Stomach (tissue), 4 donors: ENCODE measurements at regions not wholly inside any gene's neighbourhood (a gene's known extent, or its start where the extent isn't known, plus 50 kb on each side); places are given as distances from the start of the nearest gene placed in this dataset.

Experiments
- POLR2A ChIP-seq, 4 donors: fragments of 450-650 bp; IDR thresholded peaks; one replicate each; pipeline ENCODE4 v1.6.1; 2016; ENCODE audit warnings: antibody characterized with exemption in 4 of 4, control low read depth in 2 of 4, mild to moderate bottlenecking in 1 of 4, moderate library complexity in 1 of 4
- TF ChIP-seq, protein P1 (sequence below), 7 experiments: fragments of 450-650 bp in 4 of 7; fragments of 200-600 bp in 3 of 7; sonication (generic) in 3 of 7; IDR thresholded peaks; one replicate each; pipeline ENCODE4 v1.5.1; 2016 to 2019; ENCODE audit warnings: antibody characterized with exemption in 7 of 7, control low read depth in 2 of 7, mild to moderate bottlenecking in 1 of 7

GRCh38 chr1:195495720-195496635 lies 1112.3 kb downstream of the KCNT2 start:
- TF ChIP-seq, protein P1, sequence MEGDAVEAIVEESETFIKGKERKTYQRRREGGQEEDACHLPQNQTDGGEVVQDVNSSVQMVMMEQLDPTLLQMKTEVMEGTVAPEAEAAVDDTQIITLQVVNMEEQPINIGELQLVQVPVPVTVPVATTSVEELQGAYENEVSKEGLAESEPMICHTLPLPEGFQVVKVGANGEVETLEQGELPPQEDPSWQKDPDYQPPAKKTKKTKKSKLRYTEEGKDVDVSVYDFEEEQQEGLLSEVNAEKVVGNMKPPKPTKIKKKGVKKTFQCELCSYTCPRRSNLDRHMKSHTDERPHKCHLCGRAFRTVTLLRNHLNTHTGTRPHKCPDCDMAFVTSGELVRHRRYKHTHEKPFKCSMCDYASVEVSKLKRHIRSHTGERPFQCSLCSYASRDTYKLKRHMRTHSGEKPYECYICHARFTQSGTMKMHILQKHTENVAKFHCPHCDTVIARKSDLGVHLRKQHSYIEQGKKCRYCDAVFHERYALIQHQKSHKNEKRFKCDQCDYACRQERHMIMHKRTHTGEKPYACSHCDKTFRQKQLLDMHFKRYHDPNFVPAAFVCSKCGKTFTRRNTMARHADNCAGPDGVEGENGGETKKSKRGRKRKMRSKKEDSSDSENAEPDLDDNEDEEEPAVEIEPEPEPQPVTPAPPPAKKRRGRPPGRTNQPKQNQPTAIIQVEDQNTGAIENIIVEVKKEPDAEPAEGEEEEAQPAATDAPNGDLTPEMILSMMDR (IDR thresholded peaks at IDR 0.05), result no peak
- TF ChIP-seq POLR2A (IDR thresholded peaks at IDR 0.05), result no peak
